Ascending aorta (tissue), 2 donors: ENCODE measurements at regions not wholly inside any gene's neighbourhood (a gene's known extent, or its start where the extent isn't known, plus 50 kb on each side); places are given as distances from the start of the nearest gene placed in this dataset.

Experiments used
- DNase-seq, 2 donors: peaks; one replicate each; pipeline ENCODE4 v3.0.0-alpha.2; 2019; ENCODE audit warnings: low spot score in 2 of 2
- H3K27ac ChIP-seq, 2 donors: fragments of 200-600 bp; sonication (generic); one replicate each; pipeline ENCODE4 v1.5.1; 2016 to 2017; ENCODE audit warnings: mild to moderate bottlenecking in 1 of 2
- H3K27me3 ChIP-seq: fragments of 200-600 bp; sonication (generic); one replicate; pipeline ENCODE4 v1.5.1; 2017
- H3K36me3 ChIP-seq, 2 donors: fragments of 200-600 bp; sonication (generic); one replicate each; pipeline ENCODE4 v1.5.1; 2016
- H3K4me1 ChIP-seq, 2 donors: fragments of 200-600 bp; sonication (generic); one replicate each; pipeline ENCODE4 v1.5.1; 2016 to 2017; ENCODE audit warnings: mild to moderate bottlenecking in 1 of 2
- H3K4me3 ChIP-seq, 2 donors: fragments of 200-600 bp; sonication (generic); one replicate each; pipeline ENCODE4 v1.5.1; 2016 to 2017; ENCODE audit warnings: mild to moderate bottlenecking in 1 of 2
- H3K9me3 ChIP-seq, 2 donors: fragments of 200-600 bp; sonication (generic); one replicate each; pipeline ENCODE4 v1.5.1; 2016
- CTCF ChIP-seq, 3 experiments: fragments of 200-600 bp in 2 of 3; fragments of 450-650 bp in 1 of 3; sonication (generic) in 2 of 3; IDR thresholded peaks; one replicate each; pipeline ENCODE4 v1.5.1; 2016 to 2019; ENCODE audit warnings: antibody characterized with exemption in 3 of 3, mild to moderate bottlenecking in 1 of 3, moderate library complexity in 1 of 3
- intact Hi-C: fragments of 100-400 bp; cut with DNase I; formaldehyde crosslinking; loops from one replicate; pipeline ENCODE4 v1.15.1; 2023

- no peak overlapping the region for H3K4me3 ChIP-seq
- H3K36me3 ChIP-seq = no peaks in the 10 kb centered on the region
- intact Hi-C loops = no loop called here
- no peak for TF ChIP-seq CTCF (IDR thresholded peaks at IDR 0.05)
- H3K9me3 ChIP-seq = no peaks in the 10 kb centered on the region
- no peaks in the 10 kb centered on the region for H3K4me1 ChIP-seq
- no peak for DNase-seq
- H3K27me3 ChIP-seq = no peaks in the 10 kb centered on the region
- no peak overlapping the region for H3K27ac ChIP-seq
Observed at GRCh38 chr2:238967031-238967977, 119.4 kb downstream of the TWIST2 start.

- no peak for DNase-seq
Observed at GRCh38 chr2:238967978-238968360, 120.1 kb downstream of the TWIST2 start.

GRCh38 chr2:238968616-238969384 lies 120.9 kb downstream of the TWIST2 start:
- Histone ChIP-seq H3K9me3 (no peaks in the 10 kb centered on the region), H3K4me1 (no peaks in the 10 kb centered on the region), H3K36me3 (no peaks in the 10 kb centered on the region), H3K27me3 (no peaks in the 10 kb centered on the region), H3K27ac (no peak overlapping the region), H3K4me3 (no peak overlapping the region)
- no peak for TF ChIP-seq CTCF (IDR thresholded peaks at IDR 0.05)
- no peak for DNase-seq
- intact Hi-C loops = no loop called here

More at GRCh38 chr2:238967978-238968360, 120.1 kb downstream of the TWIST2 start:
- intact Hi-C loops = no loop called here
- Histone ChIP-seq H3K4me1 (no peaks in the 10 kb centered on the region), H3K36me3 (no peaks in the 10 kb centered on the region), H3K27ac (no peak overlapping the region), H3K9me3 (no peaks in the 10 kb centered on the region), H3K4me3 (no peak overlapping the region), H3K27me3 (no peaks in the 10 kb centered on the region)
- TF ChIP-seq CTCF (IDR thresholded peaks at IDR 0.05) = no peak

GRCh38 chr2:238969857-238970256 lies 122.0 kb downstream of the TWIST2 start:
- no peaks in the 10 kb centered on the region for H3K9me3 ChIP-seq
- intact Hi-C loops = loop anchor here (5.0 kb wide), 2 partner anchors 248 to 598 kb away; no protein-coding TSS in a partner anchor
- H3K27me3 ChIP-seq = no peaks in the 10 kb centered on the region
- no peak for TF ChIP-seq CTCF (IDR thresholded peaks at IDR 0.05)
- no peak for DNase-seq
- H3K4me1 ChIP-seq = no peaks in the 10 kb centered on the region
- no peaks in the 10 kb centered on the region for H3K36me3 ChIP-seq
- H3K27ac ChIP-seq = no peak overlapping the region
- no peak overlapping the region for H3K4me3 ChIP-seq

GRCh38 chr2:238970553-238971081 lies 122.7 kb downstream of the TWIST2 start:
- H3K36me3 ChIP-seq = no peaks in the 10 kb centered on the region
- peak in 1 of 2 donors; percentile 78 for DNase-seq
- no peaks in the 10 kb centered on the region for H3K4me1 ChIP-seq
- peak; percentile 88 to 99 (median 99) for TF ChIP-seq CTCF (IDR thresholded peaks at IDR 0.05)
- intact Hi-C loops = loop anchor here (5.0 kb wide), 2 partner anchors 248 to 598 kb away; no protein-coding TSS in a partner anchor
- H3K9me3 ChIP-seq = peaks cover 0 to 3% of the 10 kb centered on the region in 2 donors
- no peak overlapping the region for H3K4me3 ChIP-seq
- H3K27ac ChIP-seq = no peak overlapping the region
- H3K27me3 ChIP-seq = no peaks in the 10 kb centered on the region
